A549 (cell line): ENCODE measurements at regions not wholly inside any gene's neighbourhood (a gene's known extent, or its start where the extent isn't known, plus 50 kb on each side); places are given as distances from the start of the nearest gene placed in this dataset.

Experiments used
- ATAC-seq, 2 experiments: fragments of 200-7000 bp in 1 of 2; fragments of >200 bp in 1 of 2; cut with Nextera tagmentation in 1 of 2; cut with Tn5 transposase in 1 of 2; 3 replicates each; pipeline versions ENCODE4 v1.8.0 to v1.9.1; 2018 to 2020; ENCODE audit warnings: mild to moderate bottlenecking in 1 of 2, moderate library complexity in 1 of 2
- CTCF ChIA-PET: fragments of 300-600 bp; sonication (Branson Sonifier 250); formaldehyde crosslinking; extraction: SDS; loops from one replicate; lab custom pipeline; 2021; ENCODE audit warnings: antibody characterized with exemption, inconsistent platforms; lab: Yijun Ruan, JAX
- POLR2A ChIA-PET: fragments of 350-600 bp; formaldehyde crosslinking; extraction: SDS; loops from one replicate; lab custom pipeline; 2021; ENCODE audit warnings: antibody characterized with exemption, inconsistent platforms; lab: Yijun Ruan, JAX
- DNase-seq, 2 experiments: peaks; one replicate each; pipeline versions ENCODE4 v3.0.0 to v3.0.0-alpha.2; 2011 to 2016; ENCODE audit warnings: low read depth in 1 of 2, low spot score in 1 of 2
- FAIRE-seq: peaks from 2 replicates; lab custom pipeline; 2011; peaks lifted over from hg19 to GRCh38; lab: Jason Lieb, UNC
- H3K27ac ChIP-seq, 2 experiments: fragments of >200 bp; sonication (Bioruptor Twin); formaldehyde crosslinking; 3 replicates each; pipeline ENCODE4 v1.5.1; 2016 to 2017
- H3K4me1 ChIP-seq: fragments of >200 bp; sonication (Bioruptor Twin); formaldehyde crosslinking; 3 replicates; pipeline ENCODE4 v1.6.1; 2016
- H3K4me2 ChIP-seq: fragments of >200 bp; sonication (Bioruptor Twin); formaldehyde crosslinking; 3 replicates; pipeline ENCODE4 v1.6.1; 2016
- H3K4me3 ChIP-seq: fragments of >200 bp; sonication (Bioruptor Twin); formaldehyde crosslinking; 3 replicates; pipeline ENCODE4 v1.5.1; 2016
- H3K9me3 ChIP-seq: fragments of >200 bp; sonication (Bioruptor Twin); formaldehyde crosslinking; 3 replicates; pipeline ENCODE4 v1.6.1; 2016
- BCL3 ChIP-seq: fragments of >200 bp; sonication (Bioruptor Twin); formaldehyde crosslinking; IDR thresholded peaks from 3 replicates; pipeline ENCODE4 v1.6.1; 2016
- CTCF ChIP-seq: fragments of >200 bp; sonication (Bioruptor Twin); formaldehyde crosslinking; IDR thresholded peaks from 3 replicates; pipeline ENCODE4 v1.5.1; 2016
- ELK1 ChIP-seq: fragments of 150-350 bp; IDR thresholded peaks from 2 replicates; pipeline ENCODE4 v1.6.1; 2014; ENCODE audit warnings: low read depth, mild to moderate bottlenecking, low read length
- FOSB ChIP-seq: fragments of 250-450 bp; sonication (Bioruptor Pico); IDR thresholded peaks from 2 replicates; pipeline ENCODE4 v1.5.0; 2020; ENCODE audit warnings: mild to moderate bottlenecking, moderate library complexity
- KDM5A ChIP-seq: fragments of 200-600 bp; sonication (generic); IDR thresholded peaks from 2 replicates; pipeline ENCODE4 v1.6.1; 2016; ENCODE audit warnings: antibody characterized with exemption, mild to moderate bottlenecking
- NFE2L2 ChIP-seq: fragments of 150-350 bp; conservative IDR thresholded peaks from 2 replicates; pipeline ENCODE4 v1.6.1; 2014; ENCODE audit warnings: low read length
- NPAS2 ChIP-seq: fragments of 250-450 bp; sonication (Bioruptor Pico); IDR thresholded peaks from 2 replicates; pipeline ENCODE4 v1.8.0; 2022; ENCODE audit warnings: mild to moderate bottlenecking, moderate library complexity, borderline replicate concordance
- RFX5 ChIP-seq: fragments of 450-650 bp; IDR thresholded peaks from 2 replicates; pipeline ENCODE4 v1.7.1; 2014; ENCODE audit warnings: antibody characterized with exemption, mild to moderate bottlenecking, moderate library complexity
- SREBF2 ChIP-seq: fragments of 450-650 bp; IDR thresholded peaks from 2 replicates; pipeline ENCODE4 v1.6.1; 2014; ENCODE audit warnings: mild to moderate bottlenecking, moderate library complexity
- ZNF302 ChIP-seq: fragments of 250-450 bp; sonication (Bioruptor Pico); IDR thresholded peaks from 2 replicates; pipeline ENCODE4 v1.9.0; 2021; ENCODE audit warnings: inconsistent platforms, mild to moderate bottlenecking, moderate library complexity
- ZSCAN20 ChIP-seq: fragments of 250-450 bp; sonication (Bioruptor Pico); IDR thresholded peaks from 2 replicates; pipeline ENCODE4 v1.8.0; 2022; ENCODE audit warnings: mild to moderate bottlenecking, moderate library complexity
- WGBS: methylation state at CpG from one replicate; pipeline ENCODE4 v1.1.6; 2017; ENCODE audit errors: missing lambda C conversion rate; 5-methylcytosine and 5-hydroxymethylcytosine counted together
- small RNA-seq, 6 experiments: library from RNA; depleted of rRNA; stranded (forward); fragments of <200 nt; gene quantifications; one replicate each; pipeline ENCODE3, GENCODE V24; 2012

GRCh38 chr13:71922194-71922593 lies 55.2 kb upstream of the DACH1 start:
- TF ChIP-seq BCL3 (no peak), SREBF2 (no peak), ZSCAN20 (no peak), CTCF (no peak), RFX5 (no peak), FOSB (no peak), NFE2L2 (no peak), KDM5A (no peak), NPAS2 (CRISPR knock-in tag) (no peak), ZNF302 (no peak), ELK1 (no peak)
- no peak for DNase-seq
- no peak overlapping the region for H3K4me2 ChIP-seq
- WGBS = 0% methylated on average over 1 of the region's 1 CpG
- H3K9me3 ChIP-seq = no peaks in the 10 kb centered on the region
- CTCF ChIA-PET = no interaction called here
- no peaks in the 10 kb centered on the region for H3K4me1 ChIP-seq
- no peak for FAIRE-seq
- no peak for ATAC-seq
- no peak overlapping the region for H3K27ac ChIP-seq
- POLR2A ChIA-PET = no interaction called here
- H3K4me3 ChIP-seq = no peak overlapping the region

Small RNAs in the stretch of these regions (small RNA-seq; reads per million reads assigned to genes)
- gene RF00263 (0 to 0.04 (median 0) reads per million in 6 experiments), gene RF00411 (0 reads per million in 6 experiments), gene RF00440 (0 reads per million in 6 experiments), gene RF02271 (0 reads per million in 6 experiments), gene RPL18AP17 (0 to 6.0 (median 0) reads per million in 6 experiments)
